Lung (tissue), 11 donors: ENCODE measurements at regions not wholly inside any gene's neighbourhood (a gene's known extent, or its start where the extent isn't known, plus 50 kb on each side); places are given as distances from the start of the nearest gene placed in this dataset.

Experiments used
- ATAC-seq: fragments of 200-7000 bp; cut with Tn5 transposase; one replicate; pipeline ENCODE4 v1.9.1; 2020; ENCODE audit warnings: moderate number of reproducible peaks; ENCODE audit not compliant: insufficient read depth, low FRiP score
- DNase-seq, 3 donors: peaks; one replicate each; pipeline ENCODE4 v3.0.0-alpha.2; 2013 to 2017
- H3K27ac ChIP-seq, 2 donors: one replicate each; pipeline ENCODE4 v1.5.1; 2013; ENCODE audit warnings: mild to moderate bottlenecking in 2 of 2, moderate library complexity in 2 of 2, control low read depth in 1 of 2, inconsistent platforms in 1 of 2, low read depth in 1 of 2, low read length in 1 of 2
- H3K27me3 ChIP-seq, 3 donors: one replicate each; pipeline ENCODE4 v1.5.1; 2013; ENCODE audit warnings: low read length in 2 of 3; ENCODE audit not compliant: control insufficient read depth in 3 of 3, insufficient read depth in 3 of 3
- H3K36me3 ChIP-seq, 4 donors: one replicate each; pipeline ENCODE4 v1.5.1; 2013; ENCODE audit warnings: low read length in 4 of 4, mild to moderate bottlenecking in 1 of 4, moderate library complexity in 1 of 4; ENCODE audit not compliant: control insufficient read depth in 4 of 4, insufficient read depth in 4 of 4
- H3K4me1 ChIP-seq, 5 donors: one replicate each; pipeline ENCODE4 v1.5.1; 2013; ENCODE audit warnings: low read length in 5 of 5, mild to moderate bottlenecking in 2 of 5, moderate library complexity in 1 of 5; ENCODE audit not compliant: control insufficient read depth in 5 of 5, insufficient read depth in 5 of 5
- H3K4me3 ChIP-seq: one replicate; pipeline ENCODE4 v1.5.1; 2013; ENCODE audit warnings: mild to moderate bottlenecking, control low read depth, moderate library complexity
- H3K9ac ChIP-seq, 2 donors: one replicate each; pipeline ENCODE4 v1.5.1; 2013; ENCODE audit warnings: low read length in 2 of 2, control low read depth in 1 of 2; ENCODE audit not compliant: insufficient read depth in 1 of 2
- H3K9me3 ChIP-seq, 4 donors: one replicate each; pipeline ENCODE4 v1.5.1; 2013; ENCODE audit warnings: low read length in 3 of 4, mild to moderate bottlenecking in 1 of 4, moderate library complexity in 1 of 4; ENCODE audit not compliant: control insufficient read depth in 4 of 4, insufficient read depth in 3 of 4
- WGBS, 2 donors: extraction: QIAGEN DNeasy Blood & Tissue Kit; methylation state at CpG; one replicate each; pipeline ENCODE4 v1.1.7; 2013; 5-methylcytosine and 5-hydroxymethylcytosine counted together
- TF ChIP-seq, protein P1 (sequence below): IDR thresholded peaks from 2 replicates; pipeline ENCODE4 v1.5.1; 2012; ENCODE audit warnings: mild to moderate bottlenecking; ENCODE audit errors: control extremely low read depth, extremely low read depth
- donor health status: control.
- donor health status: control.
- donor health status: Bipolar disorder and iron deficiency.
- donor health status: healthy.
- donor health status: DM: yes; HTN: yes; CAD: no.

DNA sequence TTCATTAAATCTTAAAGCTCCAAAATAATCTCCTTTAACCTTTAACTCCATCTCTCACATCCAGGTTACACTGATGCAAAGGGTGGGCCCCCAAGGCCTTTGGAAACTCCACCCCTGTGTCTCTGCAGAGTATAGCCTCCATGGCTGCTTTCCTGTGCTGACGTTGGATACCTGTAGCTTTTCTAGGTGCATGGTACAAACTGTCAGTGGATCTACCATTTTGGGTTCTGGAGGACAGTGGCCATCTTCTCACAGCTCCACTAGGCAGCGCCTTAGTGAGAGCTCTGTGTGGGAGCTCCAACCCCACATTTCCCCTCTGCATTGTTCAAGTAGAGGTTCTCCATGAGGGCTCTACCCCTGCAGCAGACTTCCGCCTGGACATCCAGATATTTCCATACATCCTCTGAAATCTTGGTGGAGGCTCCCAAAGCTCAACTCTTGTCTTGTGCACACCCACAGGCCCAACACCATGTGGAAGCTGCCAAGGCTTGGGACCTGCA, 162.2 kb downstream of the RASSF9 start:
- Histone ChIP-seq H3K27ac (no peak overlapping the region), H3K9me3 (no peaks in the 10 kb centered on the region), H3K4me1 (no peaks in the 10 kb centered on the region), H3K27me3 (no peaks in the 10 kb centered on the region), H3K4me3 (no peak overlapping the region), H3K9ac (no peak overlapping the region), H3K36me3 (no peaks in the 10 kb centered on the region)
- WGBS, 2 donors, result 95% methylated on average over 3 of the region's 3 CpGs
- DNase-seq (no peak), ATAC-seq (no peak)
- TF ChIP-seq, protein P1, sequence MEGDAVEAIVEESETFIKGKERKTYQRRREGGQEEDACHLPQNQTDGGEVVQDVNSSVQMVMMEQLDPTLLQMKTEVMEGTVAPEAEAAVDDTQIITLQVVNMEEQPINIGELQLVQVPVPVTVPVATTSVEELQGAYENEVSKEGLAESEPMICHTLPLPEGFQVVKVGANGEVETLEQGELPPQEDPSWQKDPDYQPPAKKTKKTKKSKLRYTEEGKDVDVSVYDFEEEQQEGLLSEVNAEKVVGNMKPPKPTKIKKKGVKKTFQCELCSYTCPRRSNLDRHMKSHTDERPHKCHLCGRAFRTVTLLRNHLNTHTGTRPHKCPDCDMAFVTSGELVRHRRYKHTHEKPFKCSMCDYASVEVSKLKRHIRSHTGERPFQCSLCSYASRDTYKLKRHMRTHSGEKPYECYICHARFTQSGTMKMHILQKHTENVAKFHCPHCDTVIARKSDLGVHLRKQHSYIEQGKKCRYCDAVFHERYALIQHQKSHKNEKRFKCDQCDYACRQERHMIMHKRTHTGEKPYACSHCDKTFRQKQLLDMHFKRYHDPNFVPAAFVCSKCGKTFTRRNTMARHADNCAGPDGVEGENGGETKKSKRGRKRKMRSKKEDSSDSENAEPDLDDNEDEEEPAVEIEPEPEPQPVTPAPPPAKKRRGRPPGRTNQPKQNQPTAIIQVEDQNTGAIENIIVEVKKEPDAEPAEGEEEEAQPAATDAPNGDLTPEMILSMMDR, result no peak

DNA sequence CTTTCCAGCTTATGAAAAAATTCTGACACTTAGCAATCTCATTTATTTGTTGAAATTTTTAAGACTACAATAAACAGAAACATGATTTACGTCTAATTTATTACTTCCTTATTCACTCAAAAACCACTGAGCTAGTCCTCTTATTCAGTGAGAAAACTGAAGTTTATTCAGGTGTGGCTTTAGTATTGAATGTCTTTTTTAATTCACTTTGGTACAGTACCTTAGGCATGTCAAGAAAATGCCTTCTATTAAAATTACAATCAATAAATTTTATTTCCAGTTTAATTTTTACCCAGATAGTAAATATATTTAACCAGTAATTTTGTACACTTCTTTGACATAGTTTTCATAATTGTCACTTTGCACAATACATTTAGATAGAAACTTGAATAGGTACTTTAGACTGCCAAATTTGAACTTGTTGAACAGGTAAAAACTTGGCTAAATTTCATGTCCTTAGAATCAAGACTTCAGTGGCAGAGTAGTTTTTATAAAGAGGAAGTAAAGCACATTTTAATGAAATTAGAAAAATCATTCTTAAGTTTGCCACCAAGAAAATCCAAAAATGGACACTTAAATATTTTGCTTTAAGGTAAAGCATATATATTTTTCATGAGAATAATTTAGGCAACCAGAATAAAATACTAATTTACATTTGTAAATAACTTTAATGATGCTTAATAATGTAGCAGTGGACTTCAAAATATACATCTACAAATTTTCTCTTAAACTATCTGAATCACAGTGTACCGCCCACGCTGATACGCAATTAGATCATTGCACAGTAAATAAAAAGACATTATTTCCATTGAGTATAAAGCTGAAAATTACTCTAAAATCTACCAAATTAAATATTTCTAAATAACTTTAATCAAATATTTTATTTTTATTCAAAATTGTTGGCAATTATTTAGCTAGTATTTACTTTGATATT, 159.1 kb downstream of the RASSF9 start:
- TF ChIP-seq, protein P1, result no peak
- Histone ChIP-seq H3K27me3 (no peaks in the 10 kb centered on the region), H3K4me3 (no peak overlapping the region), H3K36me3 (no peaks in the 10 kb centered on the region), H3K27ac (no peak overlapping the region), H3K4me1 (no peaks in the 10 kb centered on the region), H3K9ac (no peak overlapping the region), H3K9me3 (peaks cover 0 to 2% (median under 1%) of the 10 kb centered on the region in 4 donors)
- DNase-seq, result peak in 2 of 3 donors; percentile 6 to 25
- ATAC-seq, result no peak
- WGBS, 2 donors, result 79 to 81% methylated on average over 4 of the region's 4 CpGs

DNA sequence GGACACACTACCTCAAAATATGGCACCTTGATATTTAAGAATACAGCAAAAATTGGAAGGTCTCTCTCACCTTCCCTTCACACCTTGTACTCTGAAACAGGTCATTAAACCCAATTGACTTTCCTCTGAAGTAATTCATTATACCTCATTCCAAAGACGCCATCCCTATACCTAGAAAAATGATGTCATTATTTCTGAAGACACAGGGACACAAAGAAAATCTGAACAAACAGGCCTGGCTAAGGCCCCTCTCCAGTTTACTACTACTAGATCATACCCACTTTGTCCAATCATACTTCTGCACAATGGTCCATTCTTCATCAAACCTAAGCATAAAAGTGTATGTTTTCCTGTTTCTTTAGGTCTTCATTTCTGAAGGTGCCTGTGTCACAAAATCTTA, 156.9 kb downstream of the RASSF9 start:
- TF ChIP-seq, protein P1, result no peak
- no peaks in the 10 kb centered on the region for H3K36me3 ChIP-seq
- no peak for DNase-seq
- H3K9ac ChIP-seq, result no peak overlapping the region
- no peaks in the 10 kb centered on the region for H3K4me1 ChIP-seq
- no peaks in the 10 kb centered on the region for H3K27me3 ChIP-seq
- no peak overlapping the region for H3K4me3 ChIP-seq
- H3K27ac ChIP-seq, result no peak overlapping the region
- ATAC-seq, result no peak
- 89 to 94% methylated on average over 1 of the region's 1 CpG for WGBS, 2 donors
- peaks cover 0 to 2% (median under 1%) of the 10 kb centered on the region in 4 donors for H3K9me3 ChIP-seq
